Body of pancreas (tissue), 4 donors: ENCODE measurements at regions not wholly inside any gene's neighbourhood (a gene's known extent, or its start where the extent isn't known, plus 50 kb on each side); places are given as distances from the start of the nearest gene placed in this dataset.

Source experiments
- ATAC-seq: fragments of 150-250 bp; one replicate; pipeline ENCODE4 v1.9.1; 2016
- DNase-seq, 4 donors: peaks; one replicate each; pipeline ENCODE4 v3.0.0-alpha.2; 2019
- H3K27ac ChIP-seq, 4 donors: fragments of 200-600 bp; sonication (generic); 1 replicate in 3 of 4; 2 replicates in 1 of 4; pipeline versions ENCODE4 v1.5.1 to v1.6.1; 2016 to 2019; ENCODE audit warnings: mild to moderate bottlenecking in 1 of 4, mixed read lengths in 1 of 4, moderate library complexity in 1 of 4
- H3K27me3 ChIP-seq, 2 donors: fragments of 200-600 bp; sonication (generic); one replicate each; pipeline ENCODE4 v1.6.0; 2016; ENCODE audit warnings: mild to moderate bottlenecking in 1 of 2
- H3K36me3 ChIP-seq, 2 donors: fragments of 200-600 bp; sonication (generic); replicated peaks in 1 of 2; 2 replicates each; pipeline ENCODE4 v1.5.1; 2016; ENCODE audit warnings: low read depth in 2 of 2; ENCODE audit not compliant: insufficient read depth in 1 of 2
- H3K4me1 ChIP-seq: fragments of 200-600 bp; sonication (generic); one replicate; pipeline ENCODE4 v1.6.0; 2016
- H3K4me3 ChIP-seq, 2 donors: fragments of 200-600 bp; sonication (generic); 1 replicate in 1 of 2; 2 replicates in 1 of 2; pipeline ENCODE4 v1.5.1; 2016 to 2019
- H3K9me3 ChIP-seq, 3 donors: fragments of 200-600 bp; sonication (generic); 1 replicate in 2 of 3; 2 replicates in 1 of 3; pipeline ENCODE4 v1.5.1; 2016
- POLR2A ChIP-seq, 3 donors: fragments of 450-650 bp; IDR thresholded peaks; one replicate each; pipeline ENCODE4 v1.6.1; 2016; ENCODE audit warnings: antibody characterized with exemption in 3 of 3, mild to moderate bottlenecking in 2 of 3
- WGBS, 2 donors: methylation state at CpG; one replicate each; pipeline ENCODE4 v1.1.5; 2017; 5-methylcytosine and 5-hydroxymethylcytosine counted together
- intact Hi-C: fragments of 100-400 bp; cut with DNase I; formaldehyde crosslinking; loops from one replicate; pipeline ENCODE4 v1.15.1; 2023
- TF ChIP-seq, protein P1 (sequence below), 7 experiments: fragments of 450-650 bp in 4 of 7; fragments of 200-600 bp in 3 of 7; sonication (generic) in 3 of 7; IDR thresholded peaks; one replicate each; pipeline ENCODE4 v1.5.1; 2016 to 2019; ENCODE audit warnings: antibody characterized with exemption in 7 of 7

DNA sequence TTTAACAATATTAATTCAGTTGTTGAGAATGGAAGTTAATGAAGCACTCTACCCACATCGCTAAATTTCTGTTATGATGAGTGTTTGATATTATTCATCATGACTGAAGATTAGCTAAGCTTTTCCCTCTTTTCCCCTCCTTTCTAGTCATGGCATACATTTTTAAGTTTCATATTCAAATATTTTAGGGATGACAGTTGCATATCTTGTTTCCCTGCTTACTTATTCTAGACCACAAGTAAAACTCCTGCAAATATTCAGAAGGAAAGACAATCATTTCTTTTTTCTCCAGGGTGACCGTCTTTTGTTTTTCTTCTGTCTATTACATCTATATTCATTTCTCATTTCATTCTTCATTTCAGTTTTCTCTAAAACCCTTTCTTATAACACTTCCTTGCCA, 906.0 kb downstream of the ADGRL2 start:
- DNase-seq: no peak
- intact Hi-C loops: no loop called here
- H3K4me1 ChIP-seq: no peaks in the 10 kb centered on the region
- H3K4me3 ChIP-seq: no peak overlapping the region
- H3K9me3 ChIP-seq: no peaks in the 10 kb centered on the region
- TF ChIP-seq, protein P1, sequence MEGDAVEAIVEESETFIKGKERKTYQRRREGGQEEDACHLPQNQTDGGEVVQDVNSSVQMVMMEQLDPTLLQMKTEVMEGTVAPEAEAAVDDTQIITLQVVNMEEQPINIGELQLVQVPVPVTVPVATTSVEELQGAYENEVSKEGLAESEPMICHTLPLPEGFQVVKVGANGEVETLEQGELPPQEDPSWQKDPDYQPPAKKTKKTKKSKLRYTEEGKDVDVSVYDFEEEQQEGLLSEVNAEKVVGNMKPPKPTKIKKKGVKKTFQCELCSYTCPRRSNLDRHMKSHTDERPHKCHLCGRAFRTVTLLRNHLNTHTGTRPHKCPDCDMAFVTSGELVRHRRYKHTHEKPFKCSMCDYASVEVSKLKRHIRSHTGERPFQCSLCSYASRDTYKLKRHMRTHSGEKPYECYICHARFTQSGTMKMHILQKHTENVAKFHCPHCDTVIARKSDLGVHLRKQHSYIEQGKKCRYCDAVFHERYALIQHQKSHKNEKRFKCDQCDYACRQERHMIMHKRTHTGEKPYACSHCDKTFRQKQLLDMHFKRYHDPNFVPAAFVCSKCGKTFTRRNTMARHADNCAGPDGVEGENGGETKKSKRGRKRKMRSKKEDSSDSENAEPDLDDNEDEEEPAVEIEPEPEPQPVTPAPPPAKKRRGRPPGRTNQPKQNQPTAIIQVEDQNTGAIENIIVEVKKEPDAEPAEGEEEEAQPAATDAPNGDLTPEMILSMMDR (IDR thresholded peaks at IDR 0.05): no peak
- TF ChIP-seq POLR2A (IDR thresholded peaks at IDR 0.05): no peak
- WGBS, 2 donors: 85 to 87% methylated on average over 2 of the region's 2 CpGs
- H3K27ac ChIP-seq: no peak overlapping the region
- no peak for ATAC-seq
- no peaks in the 10 kb centered on the region for H3K27me3 ChIP-seq
- H3K36me3 ChIP-seq: no peaks in the 10 kb centered on the region

DNA sequence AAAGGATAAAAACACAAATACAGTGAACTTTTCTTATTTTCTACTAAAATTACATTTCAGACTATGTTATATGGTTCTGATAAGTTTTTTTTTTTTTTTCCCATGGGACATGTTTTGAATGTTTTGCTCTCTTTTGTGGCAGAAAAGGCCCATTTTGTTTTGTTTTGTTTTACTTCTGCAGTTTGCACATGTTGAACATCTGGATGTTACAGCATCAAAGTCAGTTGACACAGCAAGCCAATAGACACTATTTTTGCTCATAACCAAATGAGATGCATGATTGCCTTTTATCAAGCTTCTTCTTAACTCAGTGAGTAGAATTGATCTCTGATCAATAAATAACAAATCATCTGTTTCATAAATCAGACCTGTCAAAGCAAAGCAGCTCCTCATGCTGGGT, 904.2 kb downstream of the ADGRL2 start:
- DNase-seq: no peak
- H3K36me3 ChIP-seq: no peaks in the 10 kb centered on the region
- intact Hi-C loops: no loop called here
- TF ChIP-seq, protein P1 (IDR thresholded peaks at IDR 0.05): no peak
- no peak for TF ChIP-seq POLR2A (IDR thresholded peaks at IDR 0.05)
- no peak overlapping the region for H3K4me3 ChIP-seq
- H3K27ac ChIP-seq: no peak overlapping the region
- H3K4me1 ChIP-seq: no peaks in the 10 kb centered on the region
- no peak for ATAC-seq
- no peaks in the 10 kb centered on the region for H3K27me3 ChIP-seq
- H3K9me3 ChIP-seq: no peaks in the 10 kb centered on the region

DNA sequence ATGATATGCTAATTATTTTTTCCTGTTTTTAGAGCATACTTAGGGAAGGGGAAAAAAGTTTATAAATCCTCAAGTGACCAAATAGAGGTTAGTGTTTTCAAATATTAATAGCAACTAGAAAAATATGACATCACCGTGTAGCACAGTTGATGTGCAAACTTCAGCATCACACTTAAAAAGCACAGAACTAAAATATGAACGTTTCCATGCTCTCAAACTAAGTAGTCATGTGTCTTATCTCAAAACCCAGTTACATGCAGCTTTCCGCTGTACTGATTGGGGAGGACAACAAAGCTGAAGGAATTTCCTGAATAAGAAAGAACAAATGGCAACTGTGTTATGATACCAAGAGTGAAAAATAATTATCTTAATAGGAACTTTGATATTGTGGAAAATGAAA, 903.7 kb downstream of the ADGRL2 start:
- 40 to 50% methylated on average over 3 of the region's 3 CpGs for WGBS, 2 donors
- no peak overlapping the region for H3K27ac ChIP-seq
- H3K9me3 ChIP-seq: no peaks in the 10 kb centered on the region
- no peak for TF ChIP-seq POLR2A (IDR thresholded peaks at IDR 0.05)
- TF ChIP-seq, protein P1 (IDR thresholded peaks at IDR 0.05): no peak
- intact Hi-C loops: no loop called here
- H3K4me3 ChIP-seq: no peak overlapping the region
- H3K27me3 ChIP-seq: no peaks in the 10 kb centered on the region
- ATAC-seq (no peak), DNase-seq (no peak)
- H3K36me3 ChIP-seq: no peaks in the 10 kb centered on the region
- H3K4me1 ChIP-seq: no peaks in the 10 kb centered on the region

DNA sequence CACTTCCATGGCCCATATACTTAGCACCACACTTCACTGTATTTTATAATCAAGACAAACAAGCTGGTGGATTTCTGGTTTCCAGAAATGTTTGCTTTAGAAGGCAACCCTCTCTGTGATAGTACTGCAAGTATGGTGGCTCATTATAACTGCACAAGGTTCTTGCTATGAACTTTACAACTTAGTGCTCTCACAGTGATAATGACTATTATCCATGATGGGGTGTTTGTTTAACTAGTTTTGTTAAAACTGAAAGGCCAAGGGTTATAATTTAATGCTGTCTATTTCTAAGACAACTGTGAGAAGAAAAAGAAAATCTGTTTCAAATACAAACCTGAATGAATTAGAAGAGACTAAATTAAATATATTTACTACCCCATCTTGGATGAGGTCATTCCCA, 903.2 kb downstream of the ADGRL2 start:
- ATAC-seq: no peak
- Histone ChIP-seq H3K27ac (no peak overlapping the region), H3K4me1 (no peaks in the 10 kb centered on the region), H3K9me3 (no peaks in the 10 kb centered on the region), H3K4me3 (no peak overlapping the region), H3K36me3 (no peaks in the 10 kb centered on the region), H3K27me3 (no peaks in the 10 kb centered on the region)
- intact Hi-C loops: no loop called here
- no peak for DNase-seq
- TF ChIP-seq POLR2A (IDR thresholded peaks at IDR 0.05): no peak
- TF ChIP-seq, protein P1 (IDR thresholded peaks at IDR 0.05): no peak

DNA sequence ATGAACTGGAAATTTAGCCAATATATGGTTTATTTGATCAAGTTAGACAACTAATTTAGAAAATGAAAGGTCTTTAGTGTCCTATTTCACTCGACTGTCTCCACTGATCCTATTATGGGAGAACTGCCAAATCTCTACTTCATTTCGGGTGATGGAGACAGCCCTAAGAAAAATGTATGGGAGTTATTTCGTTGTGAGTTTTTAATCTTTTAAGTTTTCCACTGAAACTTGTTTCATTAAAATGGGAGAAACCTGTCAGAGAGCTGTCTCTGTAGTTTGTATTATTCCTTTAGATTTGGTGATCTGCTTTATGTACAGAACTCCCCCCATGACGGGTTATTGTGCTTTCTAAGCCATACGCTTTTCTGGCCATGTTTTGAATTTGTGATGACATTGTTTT, 899.7 kb downstream of the ADGRL2 start:
- Histone ChIP-seq H3K27ac (no peak overlapping the region), H3K36me3 (no peaks in the 10 kb centered on the region), H3K9me3 (no peaks in the 10 kb centered on the region), H3K27me3 (no peaks in the 10 kb centered on the region), H3K4me3 (no peak overlapping the region), H3K4me1 (no peaks in the 10 kb centered on the region)
- 65 to 69% methylated on average over 5 of the region's 5 CpGs for WGBS, 2 donors
- DNase-seq: no peak
- intact Hi-C loops: no loop called here
- no peak for ATAC-seq
- TF ChIP-seq POLR2A (IDR thresholded peaks at IDR 0.05): no peak
- TF ChIP-seq, protein P1 (IDR thresholded peaks at IDR 0.05): no peak
